ENCODE measurements at regions not wholly inside any gene's neighbourhood (a gene's known extent, or its start where the extent isn't known, plus 50 kb on each side); places are given as distances from the start of the nearest gene placed in this dataset.
A peak's percentile ranks its signal among the peaks of the same experiment; 100 is the strongest.
"Not testable (repeated sequence)": the region's sequence is repeated elsewhere in the genome, so short reads cannot be mapped to it uniquely, and the experiment has no call there.

DNA sequence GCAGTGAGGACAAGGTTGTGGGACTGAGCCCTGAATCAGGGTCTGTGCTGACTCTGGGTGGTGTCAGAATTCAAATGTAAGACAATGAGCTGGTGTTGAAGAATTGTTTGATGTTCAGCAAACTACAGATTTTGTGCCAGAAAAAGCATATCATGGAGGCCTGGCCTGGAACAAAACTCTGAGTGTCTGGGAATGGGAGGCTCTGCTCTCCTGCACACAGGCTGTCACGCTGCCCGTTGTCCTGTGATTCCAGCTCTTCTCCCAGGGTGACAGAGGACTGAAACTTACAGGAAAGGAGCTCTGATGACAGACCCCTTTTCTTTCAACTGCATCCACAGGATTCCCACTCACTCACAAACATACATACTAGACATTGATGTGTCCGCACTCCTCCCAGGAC lies 120.1 kb downstream of the ZNF486 start:
- TF ChIP-seq, protein P1, sequence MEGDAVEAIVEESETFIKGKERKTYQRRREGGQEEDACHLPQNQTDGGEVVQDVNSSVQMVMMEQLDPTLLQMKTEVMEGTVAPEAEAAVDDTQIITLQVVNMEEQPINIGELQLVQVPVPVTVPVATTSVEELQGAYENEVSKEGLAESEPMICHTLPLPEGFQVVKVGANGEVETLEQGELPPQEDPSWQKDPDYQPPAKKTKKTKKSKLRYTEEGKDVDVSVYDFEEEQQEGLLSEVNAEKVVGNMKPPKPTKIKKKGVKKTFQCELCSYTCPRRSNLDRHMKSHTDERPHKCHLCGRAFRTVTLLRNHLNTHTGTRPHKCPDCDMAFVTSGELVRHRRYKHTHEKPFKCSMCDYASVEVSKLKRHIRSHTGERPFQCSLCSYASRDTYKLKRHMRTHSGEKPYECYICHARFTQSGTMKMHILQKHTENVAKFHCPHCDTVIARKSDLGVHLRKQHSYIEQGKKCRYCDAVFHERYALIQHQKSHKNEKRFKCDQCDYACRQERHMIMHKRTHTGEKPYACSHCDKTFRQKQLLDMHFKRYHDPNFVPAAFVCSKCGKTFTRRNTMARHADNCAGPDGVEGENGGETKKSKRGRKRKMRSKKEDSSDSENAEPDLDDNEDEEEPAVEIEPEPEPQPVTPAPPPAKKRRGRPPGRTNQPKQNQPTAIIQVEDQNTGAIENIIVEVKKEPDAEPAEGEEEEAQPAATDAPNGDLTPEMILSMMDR (IDR thresholded peaks at IDR 0.05): no peak
- TF ChIP-seq POLR2A (IDR thresholded peaks at IDR 0.05): no peak
- Histone ChIP-seq H3K4me1 (no peaks in the 10 kb centered on the region), H3K27ac (no peak overlapping the region), H3K36me3 (no peaks in the 10 kb centered on the region), H3K27me3 (no peaks in the 10 kb centered on the region), H3K9me3 (no peaks in the 10 kb centered on the region), H3K4me3 (no peak overlapping the region)
- DNase-seq (no peak), ATAC-seq (no peak)
- WGBS (ENCODE audit: insufficient coverage, low coverage, low lambda C conversion rate, missing lambda C conversion rate): no CpG with 5 or more reads among the region's 3 CpGs
- intact Hi-C loops (cut with DNase I): no loop called here

DNA sequence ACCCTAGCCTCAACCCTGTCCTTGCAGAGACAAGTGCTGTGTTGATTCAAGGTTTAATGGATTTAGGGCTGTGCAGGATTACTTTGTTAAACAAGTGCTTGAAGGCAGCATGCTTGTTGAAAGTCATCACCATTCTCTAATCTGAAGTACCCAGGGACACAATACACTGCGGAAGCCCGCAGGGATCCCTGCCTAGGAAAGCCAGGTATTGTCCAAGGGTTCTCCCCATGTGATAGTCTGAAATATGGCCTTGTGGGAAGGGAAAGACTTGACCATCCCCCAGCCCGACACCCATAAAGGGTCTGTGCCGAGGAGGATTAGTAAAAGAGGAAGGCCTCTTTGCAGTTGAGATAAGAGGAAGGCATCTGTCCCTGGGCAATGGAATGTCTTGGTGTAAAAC lies 118.9 kb downstream of the ZNF486 start:
- H3K4me1 ChIP-seq; H3K36me3 ChIP-seq; intact Hi-C loops (cut with DNase I); H3K4me3 ChIP-seq; H3K27me3 ChIP-seq; DNase-seq; H3K27ac ChIP-seq; ATAC-seq; H3K9me3 ChIP-seq: not testable (repeated sequence)
- 38% methylated on average over 3 of the region's 4 CpGs for WGBS (ENCODE audit: insufficient coverage, low coverage, low lambda C conversion rate, missing lambda C conversion rate)

DNA sequence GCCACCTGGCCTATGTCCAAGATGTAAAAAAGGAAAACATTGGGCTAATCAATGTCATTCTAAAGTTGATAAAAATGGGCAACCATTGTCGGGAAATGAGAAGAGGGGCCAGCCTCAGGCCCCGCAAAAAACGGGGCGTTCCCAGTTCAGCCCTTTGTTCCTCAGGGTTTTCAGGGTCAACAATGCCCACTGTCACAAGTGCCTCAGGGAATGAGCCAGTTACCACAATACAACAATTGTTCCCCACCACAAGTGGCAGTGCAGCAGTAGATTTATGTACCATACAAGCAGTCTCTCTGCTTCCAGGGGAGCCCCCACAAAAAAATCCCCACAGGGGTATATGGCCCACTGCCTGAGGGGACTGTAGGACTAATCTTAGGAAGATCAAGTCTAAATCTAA lies 112.5 kb downstream of the ZNF486 start:
- no peaks in the 10 kb centered on the region for H3K4me1 ChIP-seq
- no peak overlapping the region for H3K4me3 ChIP-seq
- ATAC-seq (no peak), DNase-seq (no peak)
- H3K27me3 ChIP-seq: no peaks in the 10 kb centered on the region
- H3K9me3 ChIP-seq: no peaks in the 10 kb centered on the region
- no peaks in the 10 kb centered on the region for H3K36me3 ChIP-seq
- WGBS (ENCODE audit: insufficient coverage, low coverage, low lambda C conversion rate, missing lambda C conversion rate): 51% methylated on average over 4 of the region's 4 CpGs
- TF ChIP-seq POLR2A (IDR thresholded peaks at IDR 0.05): no peak
- TF ChIP-seq, protein P1 (IDR thresholded peaks at IDR 0.05): no peak
- intact Hi-C loops (cut with DNase I): no loop called here
- no peak overlapping the region for H3K27ac ChIP-seq

DNA sequence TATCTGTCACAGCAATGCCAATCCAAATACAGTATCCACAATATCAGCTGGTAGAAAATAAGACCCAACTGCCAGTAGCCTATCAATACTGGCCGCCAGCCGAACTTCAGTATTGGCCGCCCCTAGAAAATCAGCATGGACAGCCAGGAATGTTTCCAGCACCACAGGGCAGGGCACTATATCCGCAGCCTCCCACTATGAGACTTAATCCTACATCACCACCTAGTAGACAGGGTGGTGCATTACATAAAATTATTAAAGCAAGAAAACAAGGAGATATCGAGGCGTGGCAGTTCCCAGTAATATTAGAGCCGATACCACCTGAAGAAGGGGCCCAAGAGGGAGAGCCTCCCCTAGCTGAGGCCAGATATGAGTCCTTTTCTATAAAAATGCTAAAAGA lies 111.3 kb downstream of the ZNF486 start:
- DNase-seq (no peak), ATAC-seq (peak in 1 of 4 donors; percentile 77)
- Histone ChIP-seq H3K27me3 (no peaks in the 10 kb centered on the region), H3K36me3 (no peaks in the 10 kb centered on the region), H3K4me1 (no peaks in the 10 kb centered on the region), H3K9me3 (no peaks in the 10 kb centered on the region), H3K4me3 (no peak overlapping the region), H3K27ac (no peak overlapping the region)
- no peak for TF ChIP-seq POLR2A (IDR thresholded peaks at IDR 0.05)
- TF ChIP-seq, protein P1 (IDR thresholded peaks at IDR 0.05): peak in 2 of 4 donors; percentile 16 to 51
- intact Hi-C loops (cut with DNase I): no loop called here
- 33% methylated on average over 7 of the region's 7 CpGs for WGBS (ENCODE audit: insufficient coverage, low coverage, low lambda C conversion rate, missing lambda C conversion rate)

DNA sequence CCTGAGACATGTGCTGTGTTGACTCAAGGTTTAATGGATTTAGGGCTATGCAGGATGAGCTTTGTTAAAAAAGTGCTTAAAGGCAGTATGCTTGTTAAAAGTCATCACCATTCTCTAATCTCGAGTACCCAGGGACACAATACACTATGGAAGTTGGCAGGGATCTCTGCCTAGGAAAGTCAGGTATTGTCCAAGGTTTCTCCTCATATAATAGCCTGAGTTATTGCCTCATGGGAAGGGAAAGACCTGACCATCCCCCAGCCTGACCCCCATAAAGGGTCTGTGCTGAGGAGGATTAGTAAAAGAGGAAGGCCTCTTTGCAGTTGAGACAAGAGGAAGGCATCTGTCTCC lies 109.7 kb downstream of the ZNF486 start:
- H3K4me1 ChIP-seq; H3K36me3 ChIP-seq; ATAC-seq; H3K4me3 ChIP-seq; H3K27me3 ChIP-seq; intact Hi-C loops (cut with DNase I); DNase-seq; H3K27ac ChIP-seq; H3K9me3 ChIP-seq: not testable (repeated sequence)
- WGBS (ENCODE audit: insufficient coverage, low coverage, low lambda C conversion rate, missing lambda C conversion rate): 33% methylated on average over 1 of the region's 1 CpG

Data from right lobe of liver (tissue), 6 donors.